Inferior parietal cortex (tissue), 1 donor: ENCODE measurements at regions not wholly inside any gene's neighbourhood (a gene's known extent, or its start where the extent isn't known, plus 50 kb on each side); places are given as distances from the start of the nearest gene placed in this dataset.

ENCODE experiments used
- DNase-seq: peaks from one replicate; pipeline ENCODE4 v3.0.0-alpha.2; 2016; ENCODE audit errors: extremely low spot score

GRCh38 chr10:47053081-47053798, 142.0 kb downstream of the PTPN20 start:
- no peak for DNase-seq

- DNase-seq: no peak
Measured at GRCh38 chr10:47054974-47055373, 143.7 kb downstream of the PTPN20 start.

DNA sequence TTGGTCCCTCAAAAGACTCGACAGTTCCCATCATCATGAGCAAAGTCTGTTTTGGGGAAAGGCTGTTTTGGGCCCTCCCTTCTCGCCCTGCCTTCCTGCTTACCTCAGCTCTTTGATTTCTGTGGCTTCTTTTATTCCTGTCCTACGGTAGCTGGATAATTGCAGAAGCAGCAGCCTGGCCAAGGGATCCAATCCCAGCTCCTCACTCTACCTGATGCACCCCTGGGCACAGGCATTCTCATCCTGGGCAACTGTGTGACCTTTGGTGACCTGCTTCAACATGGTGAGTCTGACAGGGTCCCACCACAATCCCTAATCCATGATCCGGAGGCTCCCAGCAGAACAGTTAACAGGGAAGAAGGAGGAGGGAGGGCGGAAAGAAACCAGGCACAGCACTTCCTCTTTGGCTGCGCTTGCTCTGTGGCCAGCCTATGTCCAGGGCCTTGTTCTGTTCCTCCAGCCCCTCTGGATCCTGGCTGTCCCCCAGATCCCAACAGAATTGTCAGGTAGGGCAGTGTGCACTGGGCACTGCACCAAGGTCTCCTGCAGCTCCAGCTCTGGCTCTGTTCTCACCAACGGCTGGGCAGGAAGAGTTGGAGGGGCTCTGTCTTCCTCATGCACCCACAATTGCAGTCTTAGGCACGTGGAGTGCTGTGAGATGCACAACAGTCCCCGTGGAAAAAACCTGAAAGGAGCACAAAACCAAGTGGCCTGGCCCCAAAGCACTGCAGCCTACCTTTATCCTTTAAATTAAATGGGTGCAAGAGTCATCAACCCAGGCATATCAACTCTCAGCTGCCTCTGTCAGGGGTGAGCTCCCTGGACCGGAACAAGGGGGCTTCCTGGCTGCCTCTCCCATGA, 144.4 kb downstream of the PTPN20 start:
- DNase-seq: no peak

DNA sequence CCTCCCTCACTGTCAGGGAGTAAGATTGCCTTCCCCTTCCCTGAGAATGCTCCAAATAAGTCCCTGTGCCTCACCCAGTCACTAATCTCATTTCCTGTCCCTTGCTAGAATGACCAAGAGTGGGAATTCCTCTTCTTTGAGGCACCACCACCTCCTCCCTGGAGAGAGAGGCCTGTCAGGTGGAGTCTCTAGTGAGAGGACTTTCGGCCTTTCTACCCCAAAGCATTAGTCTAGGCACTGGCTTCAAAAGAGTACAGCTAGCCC, 145.0 kb downstream of the PTPN20 start:
- no peak for DNase-seq

- no peak for DNase-seq
Measured at GRCh38 chr10:47057471-47057870, 146.2 kb downstream of the PTPN20 start.

DNA sequence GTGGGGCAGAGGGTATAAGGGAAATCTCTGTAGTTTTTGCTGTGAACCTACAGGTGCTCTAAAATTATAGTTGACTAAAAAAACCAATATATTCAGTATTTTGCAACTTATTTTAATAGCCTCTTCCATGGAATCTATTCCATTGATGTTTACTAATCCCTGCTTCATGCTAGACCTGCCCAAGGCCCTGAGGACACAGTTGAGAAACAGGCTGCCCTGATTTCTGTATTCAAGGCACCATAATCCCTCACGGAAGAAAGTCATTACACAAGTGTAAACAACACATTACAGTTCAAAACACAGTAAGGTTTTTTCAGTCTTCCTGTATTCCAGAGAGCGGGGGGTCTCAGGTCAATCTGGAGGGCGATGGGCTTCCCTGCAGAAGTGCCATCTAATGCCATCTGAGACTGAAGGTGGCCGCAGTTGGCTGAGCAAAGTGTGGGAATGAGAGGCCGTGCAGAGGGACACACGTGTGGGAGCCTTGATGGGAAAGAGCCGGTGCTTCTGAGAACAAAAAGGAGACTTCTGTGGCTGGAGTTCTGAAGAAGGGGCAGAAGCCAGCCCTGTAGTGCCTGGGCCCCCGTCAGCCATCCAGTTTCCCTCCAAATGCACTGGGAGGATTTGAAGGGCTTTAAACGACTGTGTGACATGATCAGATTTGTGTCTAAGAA, 146.9 kb downstream of the PTPN20 start:
- DNase-seq: no peak

- no peak for DNase-seq
Measured at GRCh38 chr10:47058961-47059391, 147.7 kb downstream of the PTPN20 start.

- DNase-seq: no peak
Measured at GRCh38 chr10:47059606-47060311, 148.5 kb downstream of the PTPN20 start.

GRCh38 chr10:47060356-47060755, 149.1 kb downstream of the PTPN20 start:
- DNase-seq: no peak

DNA sequence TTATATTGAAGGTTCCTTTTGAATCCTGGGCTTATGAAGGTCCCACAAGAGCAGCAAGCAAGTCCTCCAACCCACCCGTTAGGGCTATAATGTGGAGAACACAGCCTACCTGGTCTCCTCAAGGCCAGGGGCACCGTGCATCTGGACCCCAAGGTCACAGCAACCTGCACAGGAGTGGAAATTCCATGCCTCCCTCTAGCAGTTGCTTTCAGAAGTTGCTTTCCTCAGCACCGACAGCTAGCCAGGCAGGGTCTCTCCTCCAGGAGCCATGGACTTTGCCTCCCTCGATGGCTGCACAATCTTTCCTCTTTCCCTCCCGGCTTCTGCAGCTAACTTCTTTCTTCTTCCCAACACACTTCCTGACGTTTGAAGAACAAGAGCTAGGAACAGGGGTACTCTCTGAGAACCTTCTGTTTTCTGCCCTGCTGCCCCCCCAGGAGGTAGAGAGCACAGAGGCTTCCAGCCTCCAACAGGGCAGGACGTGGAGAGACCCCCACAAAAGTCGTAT, 149.8 kb downstream of the PTPN20 start:
- no peak for DNase-seq

DNA sequence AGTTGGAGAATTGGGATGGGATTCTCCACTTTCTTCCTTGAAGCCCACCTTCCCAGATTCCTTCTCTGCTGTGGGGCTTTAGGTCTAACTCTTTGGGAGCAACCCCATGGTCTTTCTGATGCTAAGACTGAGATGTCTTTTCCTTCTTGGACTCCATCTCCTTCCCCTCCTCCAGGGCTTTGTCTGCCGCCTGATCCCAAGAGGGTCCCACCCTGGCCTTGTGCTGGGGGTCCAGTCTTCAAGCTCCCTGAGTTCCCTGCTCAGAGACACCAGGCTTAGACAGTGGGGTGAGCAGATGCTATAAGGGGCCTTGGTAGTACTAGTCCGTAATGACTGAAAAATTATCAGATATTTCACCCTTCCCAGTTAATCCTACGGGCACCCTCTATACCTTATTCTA, 150.5 kb downstream of the PTPN20 start:
- DNase-seq: no peak

GRCh38 chr10:47062441-47063200, 151.4 kb downstream of the PTPN20 start:
- DNase-seq: no peak

DNA sequence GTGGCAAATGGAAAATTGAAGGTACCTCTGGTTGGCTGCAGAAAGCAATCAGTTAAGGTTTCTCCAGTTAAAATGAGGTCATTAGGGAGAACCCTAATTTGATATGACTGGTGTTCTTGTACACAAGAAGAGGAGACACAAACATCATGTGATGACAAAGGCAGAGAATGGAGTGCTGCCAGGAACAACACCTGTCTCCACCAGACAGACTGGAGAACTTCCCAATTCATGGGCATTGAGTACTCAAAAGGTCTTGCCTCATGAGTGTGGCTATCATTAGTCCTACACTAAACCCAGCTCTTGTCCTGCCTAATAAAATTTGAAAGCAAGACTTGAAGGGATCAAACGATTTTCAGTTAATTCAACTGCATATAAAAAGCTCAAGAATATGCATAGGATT, 152.6 kb downstream of the PTPN20 start:
- DNase-seq: no peak

- DNase-seq: no peak
Measured at GRCh38 chr10:47065903-47066302, 154.7 kb downstream of the PTPN20 start.

GRCh38 chr10:47067949-47068940, 157.0 kb downstream of the PTPN20 start:
- DNase-seq: no peak

DNA sequence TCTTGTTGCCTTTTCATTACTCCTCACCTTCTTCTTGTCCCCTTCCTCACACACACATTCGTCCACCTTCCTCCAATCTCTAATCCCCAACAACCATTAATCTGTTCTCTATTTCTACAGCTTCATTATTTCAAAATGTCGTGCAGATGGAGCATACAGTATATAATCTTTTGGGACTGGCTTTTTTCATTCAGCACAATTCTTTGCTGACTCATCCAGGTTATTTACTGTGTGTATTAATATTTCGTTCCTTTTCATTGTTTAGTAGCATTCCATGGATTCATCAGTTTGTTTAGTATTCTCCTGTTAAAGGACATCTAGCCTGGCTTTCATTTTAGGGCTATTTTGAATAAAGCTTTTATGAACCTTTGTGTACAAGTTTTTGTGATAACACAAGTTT, 159.3 kb downstream of the PTPN20 start:
- DNase-seq: no peak

DNA sequence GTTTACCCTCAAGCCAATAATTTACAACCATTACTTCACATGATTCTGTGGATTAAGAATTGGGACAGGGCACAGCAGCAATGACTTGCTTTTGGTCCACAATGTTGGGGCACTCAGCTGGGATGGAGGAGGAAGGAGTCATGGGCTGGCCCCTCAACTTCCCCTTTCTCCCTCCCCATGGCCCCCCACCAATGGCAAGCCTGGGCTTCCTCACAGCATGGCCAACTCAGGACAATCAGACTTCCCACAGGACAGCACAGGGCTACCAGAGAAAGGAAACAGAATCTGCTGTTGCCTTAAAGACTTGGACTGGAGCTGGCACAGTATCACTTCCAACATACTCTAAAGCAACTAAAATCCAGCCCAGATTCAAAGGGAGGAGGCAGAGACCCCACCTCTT, 160.7 kb downstream of the PTPN20 start:
- DNase-seq: no peak

- no peak for DNase-seq
Measured at GRCh38 chr10:47073967-47074366, 162.7 kb downstream of the PTPN20 start.

- no peak for DNase-seq
Measured at GRCh38 chr10:47076949-47077361, 165.7 kb downstream of the PTPN20 start.

GRCh38 chr10:47077386-47077785, 166.2 kb downstream of the PTPN20 start:
- no peak for DNase-seq
